ENCODE measurements at regions not wholly inside any gene's neighbourhood (a gene's known extent, or its start where the extent isn't known, plus 50 kb on each side); places are given as distances from the start of the nearest gene placed in this dataset.

DNA sequence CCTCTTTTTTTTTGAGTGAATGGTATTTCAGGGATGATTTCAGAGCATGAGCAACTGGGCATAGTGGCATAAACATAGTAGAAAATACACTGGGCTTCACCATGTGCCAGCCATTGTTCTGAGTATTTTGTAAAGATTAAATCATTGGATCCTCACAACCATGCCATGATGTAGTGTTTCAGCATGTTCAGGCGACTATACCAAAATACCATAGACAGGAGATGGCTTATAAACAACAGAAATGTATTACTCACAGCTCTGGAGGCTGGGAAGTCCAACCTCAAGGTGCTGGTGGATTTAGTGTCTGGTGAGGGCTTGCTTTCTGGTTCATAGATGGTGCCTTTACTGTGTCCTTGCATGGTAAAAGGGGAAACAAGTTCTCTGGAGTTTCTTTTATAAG is 101.5 kb upstream of the KL start:
- DNase-seq: no peak

DNA sequence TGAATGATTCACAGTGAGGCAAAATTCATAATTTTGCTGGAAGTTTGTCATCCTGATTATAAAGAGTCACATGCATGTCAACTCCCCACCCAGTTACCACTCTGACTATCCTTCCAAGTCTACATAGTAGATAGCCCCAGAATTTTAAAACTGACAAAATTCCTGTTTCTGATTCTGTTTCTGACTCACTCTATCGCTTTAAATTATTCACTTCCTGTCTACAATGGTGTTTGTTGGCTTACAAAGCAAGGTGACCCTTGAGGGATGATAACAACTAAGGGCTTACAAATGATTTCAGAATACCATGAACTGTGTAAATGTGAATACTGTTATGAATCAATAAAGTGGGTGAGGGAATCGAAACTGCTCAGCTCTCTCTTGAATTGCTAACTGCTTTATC is 98.7 kb upstream of the KL start:
- DNase-seq: no peak

DNA sequence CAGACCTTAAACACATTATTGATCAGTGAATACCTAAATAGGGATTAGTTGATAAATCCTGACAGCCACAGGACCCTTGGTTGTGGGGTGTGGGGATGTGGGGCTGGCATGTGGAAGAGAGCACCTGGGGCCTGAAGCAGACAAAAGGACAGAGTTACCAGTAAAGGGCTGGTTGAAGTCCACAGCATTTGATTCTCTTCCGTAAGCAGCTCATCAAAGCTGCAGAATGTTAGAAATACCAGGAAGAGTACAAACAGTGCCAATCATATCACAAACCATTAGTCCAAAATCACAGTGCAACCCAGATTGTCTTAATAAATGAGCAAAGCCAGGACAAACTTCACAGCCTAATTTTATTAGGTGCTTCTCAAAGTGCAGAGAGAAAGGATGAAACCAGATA is 92.5 kb upstream of the KL start:
- DNase-seq: no peak

- no peak for DNase-seq
These were observed 91.3 kb upstream of the KL start for GRCh38 chr13:32924886-32925285.

GRCh38 chr13:32925506-32925905 is 90.7 kb upstream of the KL start:
- no peak for DNase-seq

- no peak for DNase-seq
These were observed 83.8 kb upstream of the KL start for GRCh38 chr13:32932376-32932775.

GRCh38 chr13:32936716-32937115 is 79.5 kb upstream of the KL start:
- no peak for DNase-seq

- no peak for DNase-seq
These were observed 77.9 kb upstream of the KL start for GRCh38 chr13:32938314-32938713.

DNA sequence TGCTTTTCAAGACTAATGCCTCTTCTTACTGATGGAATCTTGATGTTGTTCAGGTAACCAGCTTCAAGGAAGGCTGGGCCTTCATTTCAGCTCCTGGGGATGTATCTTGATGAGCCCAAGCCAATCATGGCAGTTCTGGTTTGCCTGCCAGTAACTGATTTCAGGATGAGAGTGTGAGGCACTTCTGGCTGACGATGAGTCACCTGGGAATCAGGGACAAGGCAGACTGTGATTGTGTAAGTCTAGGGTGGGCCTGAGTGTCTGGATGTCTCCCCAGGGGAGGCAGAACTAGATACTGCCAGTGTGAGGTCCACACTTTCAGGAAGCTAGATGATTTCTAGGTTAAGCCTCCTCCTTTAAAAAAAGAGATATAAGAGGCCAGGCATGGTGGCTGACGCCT is 77.3 kb upstream of the KL start:
- DNase-seq: no peak

DNA sequence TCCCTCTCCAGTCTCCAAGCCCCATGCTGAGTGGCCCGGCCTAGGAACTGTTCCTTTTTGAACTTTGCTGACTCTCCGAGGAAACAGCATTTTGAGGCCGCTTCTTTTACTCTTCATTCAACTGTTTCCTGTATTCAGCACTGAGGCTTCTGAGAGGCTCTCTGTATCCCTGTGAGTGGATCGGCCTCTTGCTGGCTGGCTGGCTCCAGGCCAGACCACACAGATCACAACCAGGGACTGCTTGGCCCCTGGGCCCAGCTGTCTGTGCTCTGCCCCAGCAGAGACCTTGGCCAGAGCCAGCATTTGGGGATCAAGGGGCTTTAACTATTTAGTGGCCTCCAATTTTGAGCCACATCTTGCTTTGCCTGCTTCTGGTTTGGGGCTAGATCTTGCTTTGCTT is 75.6 kb upstream of the KL start:
- no peak for DNase-seq

DNA sequence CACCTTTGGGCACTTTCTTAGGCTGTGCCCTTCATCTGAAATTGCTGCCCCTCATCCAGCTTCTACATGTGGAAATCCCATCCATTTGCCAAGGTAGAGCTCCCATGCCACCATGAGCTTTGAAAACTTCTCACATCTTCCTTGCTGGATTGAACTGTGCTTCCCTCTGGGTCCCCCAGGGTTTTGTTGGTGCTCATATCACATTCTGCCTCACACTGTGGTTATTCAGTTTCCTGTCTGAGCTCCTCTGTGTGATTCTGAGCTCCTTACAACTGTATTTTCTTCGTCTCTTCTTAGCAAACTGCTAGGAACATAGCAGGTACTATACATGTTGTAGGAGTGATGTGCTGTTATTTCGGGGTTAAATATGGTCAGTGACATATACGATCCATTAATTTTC is 74.9 kb upstream of the KL start:
- DNase-seq: no peak

- DNase-seq: no peak
These were observed 69.7 kb upstream of the KL start for GRCh38 chr13:32946558-32946957.

- DNase-seq: no peak
These were observed 68.6 kb upstream of the KL start for GRCh38 chr13:32947411-32948276.

DNA sequence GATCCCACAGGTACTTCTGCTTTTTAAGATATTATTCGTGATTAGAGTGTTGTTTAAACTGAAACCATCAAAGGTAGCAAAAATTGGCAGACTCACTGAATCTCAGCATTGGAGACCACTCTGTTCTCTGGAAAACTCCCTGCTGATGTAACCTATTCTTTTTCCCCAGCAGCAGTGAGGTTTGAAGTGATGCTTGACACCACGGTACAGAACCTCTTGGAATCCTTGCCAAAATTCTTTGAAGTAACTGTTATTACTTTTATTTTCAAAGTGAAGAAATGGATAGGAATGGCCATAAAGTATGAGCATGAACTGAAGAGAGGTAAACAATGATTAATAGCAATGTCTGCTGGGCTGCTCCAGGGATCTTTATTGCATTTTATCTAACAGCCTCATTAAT is 66.4 kb upstream of the KL start:
- no peak for DNase-seq

DNA sequence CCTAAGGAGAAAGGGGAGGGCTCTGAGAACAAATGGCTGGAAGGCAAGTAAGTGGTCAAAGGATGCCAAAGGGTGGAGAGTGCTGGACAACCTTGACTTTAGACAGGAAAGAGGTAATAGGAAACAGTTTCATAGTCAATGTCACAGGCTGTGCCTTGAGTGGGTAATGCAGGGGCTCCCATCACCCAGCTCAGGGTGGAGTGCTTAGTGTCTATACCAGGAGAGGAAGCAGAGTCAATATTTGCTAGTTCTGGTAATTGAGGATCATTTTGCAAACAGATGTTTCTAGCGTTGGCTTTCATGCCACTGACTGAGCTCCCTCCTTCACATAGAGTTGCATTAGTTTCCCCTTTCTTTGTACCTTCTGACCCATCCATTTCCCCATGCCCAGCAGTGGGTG is 64.6 kb upstream of the KL start:
- DNase-seq: no peak

GRCh38 chr13:32955881-32956594 is 60.2 kb upstream of the KL start:
- no peak for DNase-seq

DNA sequence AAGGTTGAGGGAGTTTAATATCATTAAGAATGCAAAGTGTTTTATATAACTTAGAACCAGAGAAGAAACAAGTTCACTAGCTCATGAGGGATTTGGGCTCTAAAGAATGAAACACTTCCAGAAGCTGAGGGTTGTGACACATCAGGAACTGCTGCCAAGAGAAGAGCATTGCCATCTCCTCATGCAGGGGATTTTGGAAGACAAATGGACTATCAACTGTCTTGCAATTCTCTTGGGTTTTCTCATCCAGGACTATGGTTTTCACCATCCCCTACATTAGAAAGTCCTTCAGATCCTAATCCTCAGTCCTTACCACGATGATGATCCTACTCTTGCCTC is 59.7 kb upstream of the KL start:
- DNase-seq: no peak

DNA sequence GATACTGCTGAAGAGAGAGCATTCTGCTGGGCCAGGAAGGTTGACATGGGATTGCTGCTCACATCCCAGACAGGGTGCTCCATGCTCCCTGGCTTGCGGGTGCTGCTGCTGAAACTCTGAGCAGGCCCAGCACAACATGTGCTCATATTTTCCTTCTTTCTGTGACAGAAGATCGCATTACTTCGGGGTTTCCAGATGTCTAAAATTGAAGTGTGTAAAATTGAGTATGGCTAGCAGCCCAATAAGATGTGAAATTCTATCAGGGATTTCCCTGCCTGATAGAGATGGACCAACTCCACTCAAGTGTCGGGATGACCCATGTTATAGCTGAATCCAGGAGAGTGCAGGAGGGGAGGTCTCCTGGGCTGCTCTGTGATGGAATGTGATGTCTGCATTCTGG is 55.6 kb upstream of the KL start:
- DNase-seq: no peak

GRCh38 chr13:32961724-32962123 is 54.5 kb upstream of the KL start:
- DNase-seq: no peak

GRCh38 chr13:32962342-32962741 is 53.9 kb upstream of the KL start:
- DNase-seq: no peak

- no peak for DNase-seq
These were observed 51.2 kb upstream of the KL start for GRCh38 chr13:32964987-32965386.
